Mesenchymal stem cell (in vitro differentiated cells and primary cell): ENCODE measurements at regions not wholly inside any gene's neighbourhood (a gene's known extent, or its start where the extent isn't known, plus 50 kb on each side); places are given as distances from the start of the nearest gene placed in this dataset.

Experiments
- DNase-seq: peaks from one replicate; pipeline ENCODE4 v3.0.0-alpha.2; 2013
- H2AFZ ChIP-seq: one replicate; pipeline ENCODE4 v1.6.1; 2013; ENCODE audit warnings: low read depth, mild to moderate bottlenecking, control low read depth, inconsistent platforms, low read length, moderate library complexity
- H2AK5ac ChIP-seq: 2 replicates; pipeline ENCODE4 v1.6.1; 2013; ENCODE audit warnings: low read length, moderate library complexity, mild to moderate bottlenecking, inconsistent platforms; ENCODE audit not compliant: severe bottlenecking
- H2BK120ac ChIP-seq: one replicate; pipeline ENCODE4 v1.6.1; 2013; ENCODE audit warnings: low read depth, mild to moderate bottlenecking, inconsistent platforms, low read length, moderate library complexity
- H2BK12ac ChIP-seq, 2 experiments: one replicate each; pipeline ENCODE4 v1.6.1; 2013; ENCODE audit warnings: inconsistent platforms in 2 of 2, low read length in 2 of 2, mild to moderate bottlenecking in 2 of 2, moderate library complexity in 2 of 2, control low read depth in 1 of 2
- H2BK15ac ChIP-seq: one replicate; pipeline ENCODE4 v1.6.1; 2013; ENCODE audit warnings: mild to moderate bottlenecking, low read depth, inconsistent platforms; ENCODE audit not compliant: poor library complexity, severe bottlenecking
- H2BK5ac ChIP-seq: 2 replicates; pipeline ENCODE4 v1.6.1; 2013; ENCODE audit warnings: low read depth, mild to moderate bottlenecking, low read length, control low read depth, inconsistent platforms; ENCODE audit not compliant: poor library complexity, severe bottlenecking
- H3K14ac ChIP-seq, 2 experiments: one replicate each; pipeline ENCODE4 v1.6.1; 2013; ENCODE audit warnings: inconsistent platforms in 2 of 2, low read length in 2 of 2, control low read depth in 1 of 2, mild to moderate bottlenecking in 1 of 2, moderate library complexity in 1 of 2
- H3K18ac ChIP-seq, 2 experiments: one replicate each; pipeline ENCODE4 v1.6.1; 2013; ENCODE audit warnings: inconsistent platforms in 2 of 2, low read length in 2 of 2, control low read depth in 1 of 2, low read depth in 1 of 2, mild to moderate bottlenecking in 1 of 2
- H3K23ac ChIP-seq, 2 experiments: one replicate each; pipeline ENCODE4 v1.6.1; 2013; ENCODE audit warnings: inconsistent platforms in 2 of 2, low read length in 2 of 2, mild to moderate bottlenecking in 2 of 2, moderate library complexity in 2 of 2, control low read depth in 1 of 2
- H3K27ac ChIP-seq: 2 replicates; pipeline ENCODE4 v1.5.1; 2013; ENCODE audit warnings: mild to moderate bottlenecking, moderate library complexity, low read length, control low read depth, inconsistent platforms; ENCODE audit not compliant: poor library complexity, severe bottlenecking
- H3K27me3 ChIP-seq, 2 experiments: 2 replicates each; pipeline versions ENCODE4 v1.6.1 to v1.7.0; 2013; ENCODE audit warnings: low read length in 2 of 2, mild to moderate bottlenecking in 2 of 2, moderate library complexity in 2 of 2, control low read depth in 1 of 2, inconsistent platforms in 1 of 2; ENCODE audit not compliant: control insufficient read depth in 1 of 2, insufficient read depth in 1 of 2
- H3K36me3 ChIP-seq, 2 experiments: 2 replicates each; pipeline versions ENCODE4 v1.6.1 to v1.7.0; 2013; ENCODE audit warnings: low read length in 2 of 2, control low read depth in 1 of 2, inconsistent platforms in 1 of 2, low read depth in 1 of 2, mild to moderate bottlenecking in 1 of 2; ENCODE audit not compliant: insufficient read depth in 2 of 2, control insufficient read depth in 1 of 2
- H3K4ac ChIP-seq, 2 experiments: one replicate each; pipeline ENCODE4 v1.6.1; 2013; ENCODE audit warnings: inconsistent platforms in 2 of 2, low read length in 2 of 2, mild to moderate bottlenecking in 2 of 2, moderate library complexity in 2 of 2, control low read depth in 1 of 2, low read depth in 1 of 2
- H3K4me1 ChIP-seq: 2 replicates; pipeline ENCODE4 v1.6.1; 2013; ENCODE audit warnings: low read depth, low read length, control low read depth; ENCODE audit not compliant: control insufficient read depth, insufficient read depth
- H3K4me2 ChIP-seq: 2 replicates; pipeline ENCODE4 v1.6.1; 2013; ENCODE audit warnings: low read length, mild to moderate bottlenecking, inconsistent platforms; ENCODE audit not compliant: poor library complexity, severe bottlenecking
- H3K4me3 ChIP-seq, 2 experiments: 2 replicates each; pipeline versions ENCODE4 v1.5.1 to v1.7.0; 2013; ENCODE audit warnings: low read length in 2 of 2, mild to moderate bottlenecking in 2 of 2, control low read depth in 1 of 2, low read depth in 1 of 2; ENCODE audit not compliant: insufficient read depth in 1 of 2
- H3K79me1 ChIP-seq: replicated peaks from 2 replicates; pipeline ENCODE4 v1.6.1; 2013; ENCODE audit warnings: mild to moderate bottlenecking, control low read depth, low read length, inconsistent platforms; ENCODE audit not compliant: poor library complexity, severe bottlenecking
- H3K9ac ChIP-seq: 2 replicates; pipeline ENCODE4 v1.7.0; 2013; ENCODE audit warnings: mild to moderate bottlenecking, low read length, moderate library complexity
- H3K9me3 ChIP-seq: 2 replicates; pipeline ENCODE4 v1.7.0; 2013; ENCODE audit warnings: mild to moderate bottlenecking, low read length; ENCODE audit not compliant: control insufficient read depth
- H4K8ac ChIP-seq: one replicate; pipeline ENCODE4 v1.6.1; 2013; ENCODE audit warnings: inconsistent platforms, mild to moderate bottlenecking, low read length, moderate library complexity
- H4K91ac ChIP-seq: one replicate; pipeline ENCODE4 v1.6.1; 2013; ENCODE audit warnings: mild to moderate bottlenecking, low read length, inconsistent platforms
- WGBS: methylation state at CpG from one replicate; pipeline ENCODE4 v1.1.7; 2013; ENCODE audit warnings: mixed read lengths; 5-methylcytosine and 5-hydroxymethylcytosine counted together

- H3K79me1 ChIP-seq, result no peaks in the 10 kb centered on the region
- H4K8ac ChIP-seq, result no peak overlapping the region
- no peak overlapping the region for H3K9ac ChIP-seq
- DNase-seq, result no peak
- no peak overlapping the region for H3K18ac ChIP-seq
- H3K27me3 ChIP-seq, result no peaks in the 10 kb centered on the region
- H3K23ac ChIP-seq, result no peak overlapping the region
- no peak overlapping the region for H2BK15ac ChIP-seq
- no peak overlapping the region for H3K4me3 ChIP-seq
- H3K4me2 ChIP-seq, result no peak overlapping the region
- WGBS, result no CpG with 5 or more reads among the region's 2 CpGs
- H4K91ac ChIP-seq, result no peak overlapping the region
- no peaks in the 10 kb centered on the region for H3K4me1 ChIP-seq
- H2BK120ac ChIP-seq, result no peak overlapping the region
- H3K9me3 ChIP-seq, result no peaks in the 10 kb centered on the region
- H2BK12ac ChIP-seq, result no peak overlapping the region
- no peak overlapping the region for H2AFZ ChIP-seq
- H3K36me3 ChIP-seq, result no peaks in the 10 kb centered on the region
- H3K4ac ChIP-seq, result no peak overlapping the region
- no peak overlapping the region for H3K27ac ChIP-seq
- no peak overlapping the region for H2AK5ac ChIP-seq
- no peak overlapping the region for H2BK5ac ChIP-seq
- H3K14ac ChIP-seq, result no peak overlapping the region
These were observed 1035.7 kb upstream of the POU3F3 start for GRCh38 chr2:103818176-103818575.

GRCh38 chr2:103819599-103819998 is 1034.3 kb upstream of the POU3F3 start:
- H2BK15ac ChIP-seq, result no peak overlapping the region
- no peak overlapping the region for H2BK120ac ChIP-seq
- H3K9me3 ChIP-seq, result no peaks in the 10 kb centered on the region
- no peak overlapping the region for H3K14ac ChIP-seq
- no peak overlapping the region for H3K23ac ChIP-seq
- no peak overlapping the region for H3K4ac ChIP-seq
- no peak overlapping the region for H4K91ac ChIP-seq
- H3K4me1 ChIP-seq, result no peaks in the 10 kb centered on the region
- H3K4me2 ChIP-seq, result no peak overlapping the region
- no peaks in the 10 kb centered on the region for H3K79me1 ChIP-seq
- no CpG with 5 or more reads among the region's 5 CpGs for WGBS
- H3K9ac ChIP-seq, result no peak overlapping the region
- no peaks in the 10 kb centered on the region for H3K27me3 ChIP-seq
- H3K36me3 ChIP-seq, result no peaks in the 10 kb centered on the region
- H4K8ac ChIP-seq, result no peak overlapping the region
- no peak overlapping the region for H3K4me3 ChIP-seq
- H2AK5ac ChIP-seq, result no peak overlapping the region
- no peak overlapping the region for H2BK5ac ChIP-seq
- H3K18ac ChIP-seq, result no peak overlapping the region
- no peak overlapping the region for H2BK12ac ChIP-seq
- H2AFZ ChIP-seq, result no peak overlapping the region
- no peak overlapping the region for H3K27ac ChIP-seq
- DNase-seq, result no peak

- H3K79me1 ChIP-seq, result no peaks in the 10 kb centered on the region
- H2BK12ac ChIP-seq, result no peak overlapping the region
- no peak overlapping the region for H4K8ac ChIP-seq
- WGBS, result 75% methylated on average over 1 of the region's 1 CpG
- H4K91ac ChIP-seq, result no peak overlapping the region
- peaks cover 3% of the 10 kb centered on the region for H3K9me3 ChIP-seq
- H3K4me1 ChIP-seq, result no peaks in the 10 kb centered on the region
- H2BK15ac ChIP-seq, result no peak overlapping the region
- DNase-seq, result no peak
- no peaks in the 10 kb centered on the region for H3K27me3 ChIP-seq
- H3K14ac ChIP-seq, result no peak overlapping the region
- no peak overlapping the region for H3K18ac ChIP-seq
- no peak overlapping the region for H2AK5ac ChIP-seq
- no peak overlapping the region for H2AFZ ChIP-seq
- H3K23ac ChIP-seq, result no peak overlapping the region
- H2BK120ac ChIP-seq, result no peak overlapping the region
- no peaks in the 10 kb centered on the region for H3K36me3 ChIP-seq
- no peak overlapping the region for H3K4ac ChIP-seq
- no peak overlapping the region for H3K4me2 ChIP-seq
- H3K9ac ChIP-seq, result no peak overlapping the region
- H3K27ac ChIP-seq, result no peak overlapping the region
- H2BK5ac ChIP-seq, result no peak overlapping the region
- no peak overlapping the region for H3K4me3 ChIP-seq
These were observed 1030.1 kb upstream of the POU3F3 start for GRCh38 chr2:103823847-103824246.

GRCh38 chr2:103847276-103847675 is 1006.6 kb upstream of the POU3F3 start:
- no peak overlapping the region for H2BK15ac ChIP-seq
- H2BK12ac ChIP-seq, result no peak overlapping the region
- no peak overlapping the region for H3K4me2 ChIP-seq
- no peak overlapping the region for H2BK5ac ChIP-seq
- no peak overlapping the region for H3K14ac ChIP-seq
- no peak overlapping the region for H4K91ac ChIP-seq
- H3K4me1 ChIP-seq, result peaks cover 1% of the 10 kb centered on the region
- 57% methylated on average over 2 of the region's 2 CpGs for WGBS
- H2AK5ac ChIP-seq, result no peak overlapping the region
- no peak overlapping the region for H2BK120ac ChIP-seq
- peaks cover 9% of the 10 kb centered on the region for H3K9me3 ChIP-seq
- H3K9ac ChIP-seq, result no peak overlapping the region
- no peak overlapping the region for H3K4me3 ChIP-seq
- H3K18ac ChIP-seq, result no peak overlapping the region
- H3K79me1 ChIP-seq, result no peaks in the 10 kb centered on the region
- H3K4ac ChIP-seq, result no peak overlapping the region
- no peaks in the 10 kb centered on the region for H3K27me3 ChIP-seq
- no peak overlapping the region for H3K23ac ChIP-seq
- H3K36me3 ChIP-seq, result no peaks in the 10 kb centered on the region
- no peak overlapping the region for H3K27ac ChIP-seq
- DNase-seq, result no peak
- H2AFZ ChIP-seq, result no peak overlapping the region
- no peak overlapping the region for H4K8ac ChIP-seq
